ENCODE measurements at regions not wholly inside any gene's neighbourhood (a gene's known extent, or its start where the extent isn't known, plus 50 kb on each side); places are given as distances from the start of the nearest gene placed in this dataset.
A peak's percentile ranks its signal among the peaks of the same experiment; 100 is the strongest.

- Mint-ChIP-seq H3K4me1 (peaks cover 34% of the 10 kb centered on the region), H3K4me3 (no peak overlapping the region), H3K36me3 (ENCODE audit: low read depth) (no peaks in the 10 kb centered on the region), H3K27me3 (no peaks in the 10 kb centered on the region), H3K27ac (no peak overlapping the region), H3K9me3 (peaks cover 4% of the 10 kb centered on the region)
- ChIA-PET POLR2A (no interaction called here), CTCF (interaction anchor here (2.0 kb wide), 1 partner anchor 12 kb away, joined by 6 read pairs; no protein-coding TSS in a partner anchor)
- ATAC-seq (ENCODE audit: low read depth): no peak
- no peak for TF ChIP-seq CTCF (IDR thresholded peaks at IDR 0.05)
- intact Hi-C loops (cut with micrococcal nuclease): no loop called here
- no peak for DNase-seq
These were observed 67.2 kb upstream of the WDR26 start for GRCh38 chr1:224501836-224502235.

DNA sequence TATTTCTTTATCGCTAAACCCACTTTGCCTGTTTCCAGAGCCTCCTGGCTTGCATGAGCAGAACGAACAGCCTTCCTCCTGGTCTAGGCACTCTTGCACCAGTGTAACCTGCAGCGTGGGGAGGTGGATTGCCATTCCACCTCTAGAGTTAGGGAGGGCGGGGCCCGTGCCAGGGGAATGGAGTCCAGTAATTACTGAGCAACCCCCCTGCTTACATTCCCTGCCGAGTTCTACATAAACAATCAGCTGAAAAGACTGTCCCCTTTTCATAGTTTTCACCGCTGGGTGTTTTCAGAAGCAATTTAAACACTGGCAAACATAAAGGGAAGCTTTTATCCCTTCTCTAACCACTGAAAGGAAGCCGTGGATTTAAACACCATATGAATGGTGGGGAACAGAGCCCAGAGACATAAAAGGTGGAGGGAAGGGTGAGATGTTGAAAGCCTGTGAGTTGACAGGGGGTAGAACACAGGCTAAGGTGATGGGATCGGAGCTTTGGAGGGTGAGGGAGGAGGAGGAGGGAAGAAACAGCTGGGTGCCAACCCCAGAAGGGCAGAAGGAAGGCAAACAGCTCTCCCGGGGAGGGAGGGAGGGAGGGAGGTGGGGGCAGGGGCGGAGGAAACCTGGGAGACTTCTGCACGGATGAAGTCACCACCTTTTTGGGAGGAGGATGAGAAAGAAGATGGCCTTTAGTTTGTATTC, 68.0 kb upstream of the WDR26 start:
- H3K27me3 Mint-ChIP-seq: no peaks in the 10 kb centered on the region
- H3K9me3 Mint-ChIP-seq: no peaks in the 10 kb centered on the region
- no peak overlapping the region for H3K4me3 Mint-ChIP-seq
- no peak for ATAC-seq (ENCODE audit: low read depth)
- intact Hi-C loops (cut with micrococcal nuclease): no loop called here
- H3K27ac Mint-ChIP-seq: no peak overlapping the region
- no peak for TF ChIP-seq CTCF (IDR thresholded peaks at IDR 0.05)
- ChIA-PET CTCF (interaction anchor here (0.6 to 2.0 kb wide), 2 partner anchors 11 to 45 kb away, joined by 3 to 6 read pairs; no protein-coding TSS in a partner anchor), POLR2A (interaction anchor here (0.6 kb wide), 1 partner anchor 10 kb away, joined by 5 read pairs; no protein-coding TSS in a partner anchor)
- no peaks in the 10 kb centered on the region for H3K36me3 Mint-ChIP-seq (ENCODE audit: low read depth)
- peaks cover 29% of the 10 kb centered on the region for H3K4me1 Mint-ChIP-seq
- DNase-seq: no peak

- intact Hi-C loops (cut with micrococcal nuclease): no loop called here
- H3K4me3 Mint-ChIP-seq: no peak overlapping the region
- TF ChIP-seq CTCF (IDR thresholded peaks at IDR 0.05): no peak
- DNase-seq (peak; percentile 16), ATAC-seq (ENCODE audit: low read depth) (peak; percentile 49)
- H3K27me3 Mint-ChIP-seq: no peaks in the 10 kb centered on the region
- POLR2A ChIA-PET: no interaction called here
- H3K9me3 Mint-ChIP-seq: no peaks in the 10 kb centered on the region
- H3K4me1 Mint-ChIP-seq: peaks cover 20% of the 10 kb centered on the region
- H3K36me3 Mint-ChIP-seq (ENCODE audit: low read depth): no peaks in the 10 kb centered on the region
- no peak overlapping the region for H3K27ac Mint-ChIP-seq
- CTCF ChIA-PET: interaction anchor here (0.6 to 2.0 kb wide), 2 partner anchors 10 to 46 kb away, joined by 3 to 6 read pairs; no protein-coding TSS in a partner anchor
These were observed 68.8 kb upstream of the WDR26 start for GRCh38 chr1:224503161-224504118.

- TF ChIP-seq CTCF (IDR thresholded peaks at IDR 0.05): no peak
- Mint-ChIP-seq H3K27me3 (no peaks in the 10 kb centered on the region), H3K27ac (no peak overlapping the region), H3K4me1 (peaks cover 17% of the 10 kb centered on the region), H3K9me3 (no peaks in the 10 kb centered on the region), H3K4me3 (no peak overlapping the region), H3K36me3 (ENCODE audit: low read depth) (no peaks in the 10 kb centered on the region)
- POLR2A ChIA-PET: no interaction called here
- CTCF ChIA-PET: no interaction called here
- ATAC-seq (ENCODE audit: low read depth) (no peak), DNase-seq (no peak)
- intact Hi-C loops (cut with micrococcal nuclease): no loop called here
These were observed 69.9 kb upstream of the WDR26 start for GRCh38 chr1:224504297-224505041.

Data from activated B cell treated with CpG ODN at 0.5 μM for 24 hours (primary cell).